ENCODE measurements at regions not wholly inside any gene's neighbourhood (a gene's known extent, or its start where the extent isn't known, plus 50 kb on each side); places are given as distances from the start of the nearest gene placed in this dataset.

GRCh38 chr13:75135325-75135825 lies 346.6 kb downstream of the TBC1D4 start:
- DNase-seq (no peak), FAIRE-seq (no peak)
- H3K27ac ChIP-seq (ENCODE audit: low read depth in 1 of 3, low read length in 2 of 3), result no peak overlapping the region
- no peaks in the 10 kb centered on the region for H3K36me3 ChIP-seq (ENCODE audit: control insufficient read depth in 3 of 3, insufficient read depth in 2 of 3, low read depth in 1 of 3, low read length in 3 of 3)
- H3K9me3 ChIP-seq (ENCODE audit: control insufficient read depth in 2 of 2, insufficient read depth in 1 of 2, low read depth in 1 of 2, low read length in 1 of 2), result peaks cover 0 to 10% of the 10 kb centered on the region in 2 donors
- H3K4me3 ChIP-seq (ENCODE audit: low read depth in 1 of 3, low read length in 3 of 3), result no peak overlapping the region
- WGBS, 3 donors, result 73 to 75% (median 74%) methylated on average over 6 of the region's 6 CpGs
- no peaks in the 10 kb centered on the region for H3K4me1 ChIP-seq (ENCODE audit: control insufficient read depth in 3 of 3, insufficient read depth in 2 of 3, low read depth in 1 of 3, low read length in 2 of 3)
- no peaks in the 10 kb centered on the region for H3K27me3 ChIP-seq (ENCODE audit: control insufficient read depth in 3 of 3, insufficient read depth in 3 of 3, low read length in 3 of 3)

GRCh38 chr13:75132701-75133695 lies 349.0 kb downstream of the TBC1D4 start:
- H3K27ac ChIP-seq (ENCODE audit: low read depth in 1 of 3, low read length in 2 of 3), result no peak overlapping the region
- H3K27me3 ChIP-seq (ENCODE audit: control insufficient read depth in 3 of 3, insufficient read depth in 3 of 3, low read length in 3 of 3), result no peaks in the 10 kb centered on the region
- 62 to 75% (median 68%) methylated on average over 3 of the region's 3 CpGs for WGBS, 3 donors
- H3K36me3 ChIP-seq (ENCODE audit: control insufficient read depth in 3 of 3, insufficient read depth in 2 of 3, low read depth in 1 of 3, low read length in 3 of 3), result no peaks in the 10 kb centered on the region
- H3K4me3 ChIP-seq (ENCODE audit: low read depth in 1 of 3, low read length in 3 of 3), result no peak overlapping the region
- FAIRE-seq (no peak), DNase-seq (no peak)
- peaks cover 0 to 4% of the 10 kb centered on the region in 2 donors for H3K9me3 ChIP-seq (ENCODE audit: control insufficient read depth in 2 of 2, insufficient read depth in 1 of 2, low read depth in 1 of 2, low read length in 1 of 2)
- H3K4me1 ChIP-seq (ENCODE audit: control insufficient read depth in 3 of 3, insufficient read depth in 2 of 3, low read depth in 1 of 3, low read length in 2 of 3), result no peaks in the 10 kb centered on the region

DNA sequence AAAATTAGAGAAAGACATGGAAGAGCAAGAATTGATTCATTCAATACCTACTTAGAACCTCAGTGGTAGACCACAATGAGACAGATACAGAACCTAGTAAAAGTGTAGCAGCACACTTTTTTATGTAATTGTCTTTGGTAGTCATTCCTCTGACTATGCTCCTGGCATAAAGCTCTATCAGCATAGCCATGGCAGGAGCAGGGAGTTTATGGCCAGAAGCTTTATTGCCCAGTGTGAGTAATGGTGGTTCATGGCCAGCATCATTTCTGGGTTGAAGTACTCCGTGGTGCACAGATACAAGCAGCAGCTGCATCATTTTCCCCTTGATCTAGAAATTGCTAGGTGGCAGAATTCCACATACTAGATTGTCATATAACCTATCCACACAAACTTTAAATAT lies 352.6 kb downstream of the TBC1D4 start:
- H3K4me1 ChIP-seq (ENCODE audit: control insufficient read depth in 3 of 3, insufficient read depth in 2 of 3, low read depth in 1 of 3, low read length in 2 of 3), result no peaks in the 10 kb centered on the region
- WGBS, 3 donors, result 22 to 50% (median 32%) methylated on average over 1 of the region's 1 CpG
- FAIRE-seq, result no peak
- H3K4me3 ChIP-seq (ENCODE audit: low read depth in 1 of 3, low read length in 3 of 3), result no peak overlapping the region
- H3K27ac ChIP-seq (ENCODE audit: low read depth in 1 of 3, low read length in 2 of 3), result no peak overlapping the region
- H3K36me3 ChIP-seq (ENCODE audit: control insufficient read depth in 3 of 3, insufficient read depth in 2 of 3, low read depth in 1 of 3, low read length in 3 of 3), result no peaks in the 10 kb centered on the region
- DNase-seq, result no peak
- no peaks in the 10 kb centered on the region for H3K9me3 ChIP-seq (ENCODE audit: control insufficient read depth in 2 of 2, insufficient read depth in 1 of 2, low read depth in 1 of 2, low read length in 1 of 2)
- no peaks in the 10 kb centered on the region for H3K27me3 ChIP-seq (ENCODE audit: control insufficient read depth in 3 of 3, insufficient read depth in 3 of 3, low read length in 3 of 3)

DNA sequence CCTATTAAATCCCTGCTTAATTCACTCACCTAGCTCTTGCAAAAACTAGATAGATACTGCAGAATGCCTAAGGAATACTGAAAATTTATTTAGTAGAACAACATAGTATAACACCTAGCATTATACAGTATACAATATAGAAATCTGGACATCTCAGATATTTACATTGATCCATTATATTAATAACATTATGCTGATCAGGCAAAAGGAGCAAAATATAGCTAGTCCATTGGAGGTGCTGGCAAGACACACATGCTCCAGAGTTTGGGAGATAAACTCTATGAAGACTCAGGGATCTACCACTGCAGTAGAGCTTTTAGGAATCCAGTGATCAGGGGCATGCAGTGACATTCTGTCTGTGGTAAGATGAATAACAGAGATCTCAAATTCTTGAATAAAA lies 357.6 kb downstream of the TBC1D4 start:
- Histone ChIP-seq H3K27me3 (ENCODE audit: control insufficient read depth in 3 of 3, insufficient read depth in 3 of 3, low read length in 3 of 3) (no peaks in the 10 kb centered on the region), H3K4me1 (ENCODE audit: control insufficient read depth in 3 of 3, insufficient read depth in 2 of 3, low read depth in 1 of 3, low read length in 2 of 3) (no peaks in the 10 kb centered on the region), H3K36me3 (ENCODE audit: control insufficient read depth in 3 of 3, insufficient read depth in 2 of 3, low read depth in 1 of 3, low read length in 3 of 3) (no peaks in the 10 kb centered on the region), H3K27ac (ENCODE audit: low read depth in 1 of 3, low read length in 2 of 3) (no peak overlapping the region), H3K4me3 (ENCODE audit: low read depth in 1 of 3, low read length in 3 of 3) (no peak overlapping the region), H3K9me3 (ENCODE audit: control insufficient read depth in 2 of 2, insufficient read depth in 1 of 2, low read depth in 1 of 2, low read length in 1 of 2) (no peaks in the 10 kb centered on the region)
- no peak for DNase-seq
- FAIRE-seq, result no peak

DNA sequence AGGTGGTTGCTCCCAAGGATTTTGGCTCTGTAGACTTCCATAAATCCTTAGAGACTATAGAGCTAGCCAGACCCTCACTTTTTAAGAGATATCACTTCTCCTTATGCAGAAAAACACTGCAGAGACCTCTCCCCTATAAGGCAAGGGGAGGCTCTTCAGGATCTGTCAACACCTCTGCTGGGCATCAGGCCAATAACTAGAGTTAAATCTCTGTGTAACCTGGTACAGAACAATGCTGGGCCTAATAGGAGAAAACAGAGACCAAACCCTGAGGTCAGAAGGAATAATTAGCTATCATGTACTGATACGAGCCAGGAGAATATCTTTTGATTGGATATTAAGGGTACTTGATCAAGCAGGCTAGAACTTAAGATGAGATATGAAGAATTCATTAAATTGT lies 358.5 kb downstream of the TBC1D4 start:
- no peaks in the 10 kb centered on the region for H3K27me3 ChIP-seq (ENCODE audit: control insufficient read depth in 3 of 3, insufficient read depth in 3 of 3, low read length in 3 of 3)
- FAIRE-seq, result no peak
- WGBS, 3 donors, result 66 to 78% (median 74%) methylated on average over 1 of the region's 1 CpG

GRCh38 chr13:75120085-75120484 lies 361.9 kb downstream of the TBC1D4 start:
- no peaks in the 10 kb centered on the region for H3K36me3 ChIP-seq (ENCODE audit: control insufficient read depth in 3 of 3, insufficient read depth in 2 of 3, low read depth in 1 of 3, low read length in 3 of 3)
- peaks cover 0 to 2% (median 0%) of the 10 kb centered on the region in 3 donors for H3K27me3 ChIP-seq (ENCODE audit: control insufficient read depth in 3 of 3, insufficient read depth in 3 of 3, low read length in 3 of 3)
- H3K4me3 ChIP-seq (ENCODE audit: low read depth in 1 of 3, low read length in 3 of 3), result no peak overlapping the region
- WGBS, 3 donors, result 66 to 76% (median 69%) methylated on average over 4 of the region's 4 CpGs
- no peak overlapping the region for H3K27ac ChIP-seq (ENCODE audit: low read depth in 1 of 3, low read length in 2 of 3)
- FAIRE-seq (no peak), DNase-seq (no peak)
- no peaks in the 10 kb centered on the region for H3K9me3 ChIP-seq (ENCODE audit: control insufficient read depth in 2 of 2, insufficient read depth in 1 of 2, low read depth in 1 of 2, low read length in 1 of 2)
- no peaks in the 10 kb centered on the region for H3K4me1 ChIP-seq (ENCODE audit: control insufficient read depth in 3 of 3, insufficient read depth in 2 of 3, low read depth in 1 of 3, low read length in 2 of 3)

More for the DNA sequence above, 358.5 kb downstream of the TBC1D4 start:
- no peak for DNase-seq
- Histone ChIP-seq H3K9me3 (ENCODE audit: control insufficient read depth in 2 of 2, insufficient read depth in 1 of 2, low read depth in 1 of 2, low read length in 1 of 2) (no peaks in the 10 kb centered on the region), H3K36me3 (ENCODE audit: control insufficient read depth in 3 of 3, insufficient read depth in 2 of 3, low read depth in 1 of 3, low read length in 3 of 3) (no peaks in the 10 kb centered on the region), H3K27ac (ENCODE audit: low read depth in 1 of 3, low read length in 2 of 3) (no peak overlapping the region), H3K4me3 (ENCODE audit: low read depth in 1 of 3, low read length in 3 of 3) (no peak overlapping the region), H3K4me1 (ENCODE audit: control insufficient read depth in 3 of 3, insufficient read depth in 2 of 3, low read depth in 1 of 3, low read length in 2 of 3) (no peaks in the 10 kb centered on the region)

- H3K4me3 ChIP-seq (ENCODE audit: low read depth in 1 of 3, low read length in 3 of 3), result no peak overlapping the region
- H3K27ac ChIP-seq (ENCODE audit: low read depth in 1 of 3, low read length in 2 of 3), result no peak overlapping the region
- WGBS, 3 donors, result 60 to 75% (median 71%) methylated on average over 2 of the region's 2 CpGs
- H3K36me3 ChIP-seq (ENCODE audit: control insufficient read depth in 3 of 3, insufficient read depth in 2 of 3, low read depth in 1 of 3, low read length in 3 of 3), result no peaks in the 10 kb centered on the region
- FAIRE-seq (no peak), DNase-seq (no peak)
- H3K27me3 ChIP-seq (ENCODE audit: control insufficient read depth in 3 of 3, insufficient read depth in 3 of 3, low read length in 3 of 3), result peaks cover 0 to 2% (median 0%) of the 10 kb centered on the region in 3 donors
- H3K9me3 ChIP-seq (ENCODE audit: control insufficient read depth in 2 of 2, insufficient read depth in 1 of 2, low read depth in 1 of 2, low read length in 1 of 2), result no peaks in the 10 kb centered on the region
- no peaks in the 10 kb centered on the region for H3K4me1 ChIP-seq (ENCODE audit: control insufficient read depth in 3 of 3, insufficient read depth in 2 of 3, low read depth in 1 of 3, low read length in 2 of 3)
Measured at GRCh38 chr13:75115171-75115570, 366.8 kb downstream of the TBC1D4 start.

DNA sequence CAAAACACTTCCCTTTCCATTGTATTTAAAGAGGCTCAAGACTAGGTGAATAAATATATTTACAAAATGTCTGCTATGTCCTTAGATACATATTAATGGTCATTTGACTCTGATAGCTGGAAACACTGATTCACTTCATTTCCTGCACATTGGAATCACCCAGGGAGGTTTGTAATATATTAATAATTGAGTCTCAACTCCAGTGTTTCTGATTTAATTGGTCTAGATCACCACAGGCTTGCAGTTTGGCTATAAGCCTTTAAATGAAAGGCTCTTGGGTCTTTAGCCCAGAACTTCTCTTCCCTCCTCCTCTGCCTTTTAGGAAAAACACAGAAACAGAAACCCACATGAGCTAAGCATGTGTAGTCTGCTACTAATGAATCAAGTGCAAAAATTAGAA lies 378.0 kb downstream of the TBC1D4 start:
- no peak for FAIRE-seq
- no peak overlapping the region for H3K27ac ChIP-seq (ENCODE audit: low read depth in 1 of 3, low read length in 2 of 3)
- DNase-seq, result no peak
- H3K9me3 ChIP-seq (ENCODE audit: control insufficient read depth in 2 of 2, insufficient read depth in 1 of 2, low read depth in 1 of 2, low read length in 1 of 2), result no peaks in the 10 kb centered on the region
- H3K27me3 ChIP-seq (ENCODE audit: control insufficient read depth in 3 of 3, insufficient read depth in 3 of 3, low read length in 3 of 3), result no peaks in the 10 kb centered on the region
- H3K4me1 ChIP-seq (ENCODE audit: control insufficient read depth in 3 of 3, insufficient read depth in 2 of 3, low read depth in 1 of 3, low read length in 2 of 3), result no peaks in the 10 kb centered on the region
- no peak overlapping the region for H3K4me3 ChIP-seq (ENCODE audit: low read depth in 1 of 3, low read length in 3 of 3)
- H3K36me3 ChIP-seq (ENCODE audit: control insufficient read depth in 3 of 3, insufficient read depth in 2 of 3, low read depth in 1 of 3, low read length in 3 of 3), result no peaks in the 10 kb centered on the region
